ENCODE measurements at regions not wholly inside any gene's neighbourhood (a gene's known extent, or its start where the extent isn't known, plus 50 kb on each side); places are given as distances from the start of the nearest gene placed in this dataset.

GRCh38 chr17:13741744-13742143 lies 140.0 kb upstream of the HS3ST3A1 start:
- POLR2A ChIA-PET: no interaction called here
- BruUV-seq (replicated peaks): no TSS peak

DNA sequence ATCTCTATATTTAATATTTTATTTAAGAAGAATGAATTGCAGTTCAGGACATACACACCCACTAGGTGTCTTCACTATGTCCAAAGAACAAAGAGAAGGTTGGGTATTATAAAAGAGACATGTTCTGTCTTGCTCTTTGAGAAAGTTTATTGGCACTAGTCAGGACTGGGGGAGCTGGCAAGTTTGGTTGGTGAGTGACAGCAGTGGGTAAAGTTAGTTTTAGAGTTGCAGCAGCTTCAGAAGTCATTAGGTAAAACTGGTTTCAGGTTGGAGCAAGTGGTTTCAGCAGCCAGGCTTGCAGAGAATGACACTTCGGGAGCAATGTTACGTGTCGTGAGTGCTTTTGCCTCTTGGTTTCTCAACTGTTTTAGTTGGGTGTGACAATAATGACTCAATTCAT lies 142.2 kb upstream of the HS3ST3A1 start:
- no TSS peak for BruUV-seq (replicated peaks)
- DNase-seq (ENCODE audit: low read depth, low spot score) (no peak), ATAC-seq (no peak)
- Histone ChIP-seq H3K27me3 (ENCODE audit: control insufficient read depth, insufficient read depth, low read length) (no peaks in the 10 kb centered on the region), H3K27ac (ENCODE audit: low read length) (no peak overlapping the region), H3K4me1 (ENCODE audit: control insufficient read depth, insufficient read depth, low read length) (no peaks in the 10 kb centered on the region), H3K9me3 (ENCODE audit: control insufficient read depth, insufficient read depth, low read depth, low read length) (no peaks in the 10 kb centered on the region), H3K4me3 (ENCODE audit: low read depth in 2 of 2, low read length in 2 of 2) (no peak overlapping the region), H3K36me3 (ENCODE audit: control insufficient read depth, insufficient read depth, low read length) (no peaks in the 10 kb centered on the region)
- in situ Hi-C loops (cut with HindIII; ENCODE audit: low pct_unique_long_range_greater_than_20kb, low sequenced_read_pairs) (no loop called here), intact Hi-C loops (cut with micrococcal nuclease; ENCODE audit: unreplicated experiment) (no loop called here)
- CTCF ChIA-PET: no interaction called here
- TF ChIP-seq POLR2AphosphoS5 (IDR thresholded peaks at IDR 0.05; ENCODE audit: low read depth, low read length) (no peak), REST (IDR thresholded peaks at IDR 0.05; ENCODE audit: insufficient read depth in 1 of 2, low read depth in 2 of 2, low read length in 1 of 2) (no peak)
- POLR2A ChIA-PET: no interaction called here

More at GRCh38 chr17:13741744-13742143, 140.0 kb upstream of the HS3ST3A1 start:
- no peaks in the 10 kb centered on the region for H3K27me3 ChIP-seq (ENCODE audit: control insufficient read depth, insufficient read depth, low read length)
- no peaks in the 10 kb centered on the region for H3K9me3 ChIP-seq (ENCODE audit: control insufficient read depth, insufficient read depth, low read depth, low read length)
- intact Hi-C loops (cut with micrococcal nuclease; ENCODE audit: unreplicated experiment): no loop called here
- no peaks in the 10 kb centered on the region for H3K4me1 ChIP-seq (ENCODE audit: control insufficient read depth, insufficient read depth, low read length)
- CTCF ChIA-PET: no interaction called here
- in situ Hi-C loops (cut with HindIII; ENCODE audit: low pct_unique_long_range_greater_than_20kb, low sequenced_read_pairs): no loop called here
- DNase-seq (ENCODE audit: low read depth, low spot score) (no peak), ATAC-seq (no peak)
- H3K4me3 ChIP-seq (ENCODE audit: low read depth in 2 of 2, low read length in 2 of 2): no peak overlapping the region
- H3K36me3 ChIP-seq (ENCODE audit: control insufficient read depth, insufficient read depth, low read length): no peaks in the 10 kb centered on the region
- H3K27ac ChIP-seq (ENCODE audit: low read length): no peak overlapping the region
- TF ChIP-seq REST (IDR thresholded peaks at IDR 0.05; ENCODE audit: insufficient read depth in 1 of 2, low read depth in 2 of 2, low read length in 1 of 2): no peak
- TF ChIP-seq SIN3A (IDR thresholded peaks at IDR 0.05; ENCODE audit: borderline replicate concordance, insufficient read depth, low read depth, low read length): no peak
- TF ChIP-seq TCF7L2 (IDR thresholded peaks at IDR 0.05; ENCODE audit: low read depth, low read length): no peak
- TF ChIP-seq POLR2AphosphoS5 (IDR thresholded peaks at IDR 0.05; ENCODE audit: low read depth, low read length): no peak

GRCh38 chr17:13746404-13746803 lies 144.7 kb upstream of the HS3ST3A1 start:
- TF ChIP-seq TCF7L2 (IDR thresholded peaks at IDR 0.05; ENCODE audit: low read depth, low read length) (no peak), SIN3A (IDR thresholded peaks at IDR 0.05; ENCODE audit: borderline replicate concordance, insufficient read depth, low read depth, low read length) (no peak), POLR2AphosphoS5 (IDR thresholded peaks at IDR 0.05; ENCODE audit: low read depth, low read length) (no peak), REST (IDR thresholded peaks at IDR 0.05; ENCODE audit: insufficient read depth in 1 of 2, low read depth in 2 of 2, low read length in 1 of 2) (no peak)
- TF ChIP-seq, protein P1, sequence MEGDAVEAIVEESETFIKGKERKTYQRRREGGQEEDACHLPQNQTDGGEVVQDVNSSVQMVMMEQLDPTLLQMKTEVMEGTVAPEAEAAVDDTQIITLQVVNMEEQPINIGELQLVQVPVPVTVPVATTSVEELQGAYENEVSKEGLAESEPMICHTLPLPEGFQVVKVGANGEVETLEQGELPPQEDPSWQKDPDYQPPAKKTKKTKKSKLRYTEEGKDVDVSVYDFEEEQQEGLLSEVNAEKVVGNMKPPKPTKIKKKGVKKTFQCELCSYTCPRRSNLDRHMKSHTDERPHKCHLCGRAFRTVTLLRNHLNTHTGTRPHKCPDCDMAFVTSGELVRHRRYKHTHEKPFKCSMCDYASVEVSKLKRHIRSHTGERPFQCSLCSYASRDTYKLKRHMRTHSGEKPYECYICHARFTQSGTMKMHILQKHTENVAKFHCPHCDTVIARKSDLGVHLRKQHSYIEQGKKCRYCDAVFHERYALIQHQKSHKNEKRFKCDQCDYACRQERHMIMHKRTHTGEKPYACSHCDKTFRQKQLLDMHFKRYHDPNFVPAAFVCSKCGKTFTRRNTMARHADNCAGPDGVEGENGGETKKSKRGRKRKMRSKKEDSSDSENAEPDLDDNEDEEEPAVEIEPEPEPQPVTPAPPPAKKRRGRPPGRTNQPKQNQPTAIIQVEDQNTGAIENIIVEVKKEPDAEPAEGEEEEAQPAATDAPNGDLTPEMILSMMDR (IDR thresholded peaks at IDR 0.05): no peak
- DNase-seq (ENCODE audit: low read depth, low spot score) (no peak), ATAC-seq (no peak)
- in situ Hi-C loops (cut with HindIII; ENCODE audit: low pct_unique_long_range_greater_than_20kb, low sequenced_read_pairs): no loop called here
- Histone ChIP-seq H3K4me3 (ENCODE audit: low read depth in 2 of 2, low read length in 2 of 2) (no peak overlapping the region), H3K27me3 (ENCODE audit: control insufficient read depth, insufficient read depth, low read length) (no peaks in the 10 kb centered on the region), H3K27ac (ENCODE audit: low read length) (no peak overlapping the region), H3K4me1 (ENCODE audit: control insufficient read depth, insufficient read depth, low read length) (no peaks in the 10 kb centered on the region), H3K36me3 (ENCODE audit: control insufficient read depth, insufficient read depth, low read length) (no peaks in the 10 kb centered on the region), H3K9me3 (ENCODE audit: control insufficient read depth, insufficient read depth, low read depth, low read length) (no peaks in the 10 kb centered on the region)
- no TSS peak for BruUV-seq (replicated peaks)
- intact Hi-C loops (cut with micrococcal nuclease; ENCODE audit: unreplicated experiment): no loop called here
- ChIA-PET CTCF (no interaction called here), POLR2A (no interaction called here)
